K562 (cell line): ENCODE measurements at regions not wholly inside any gene's neighbourhood (a gene's known extent, or its start where the extent isn't known, plus 50 kb on each side); places are given as distances from the start of the nearest gene placed in this dataset.

Source experiments
- ATAC-seq: fragments of 200-7000 bp; cut with Tn5 transposase; 3 replicates; pipeline ENCODE4 v1.9.1; 2020; ENCODE audit warnings: moderate library complexity
- BruUV-seq: library from RNA; stranded (reverse); fragments of 400-500 nt; replicated peaks from 2 replicates; lab custom pipeline; 2021; lab: Mats Ljungman, UMichigan
- CTCF ChIA-PET: fragments of 300-600 bp; formaldehyde crosslinking; extraction: SDS; loops from one replicate; lab custom pipeline; 2021; ENCODE audit warnings: low intra/inter-chr PET ratio; lab: Yijun Ruan, JAX
- POLR2A ChIA-PET: fragments of 300-600, 350-650 bp; sonication (Branson Sonifier 250); formaldehyde crosslinking; extraction: SDS; loops from one replicate; lab custom pipeline; 2021; ENCODE audit warnings: antibody characterized with exemption, inconsistent platforms; lab: Yijun Ruan, JAX
- DNase-seq, 4 experiments: peaks; one replicate each; pipeline versions ENCODE4 v3.0.0 to v3.0.0-alpha.2; 2011 to 2018; ENCODE audit warnings: low spot score in 3 of 4, mixed read lengths in 3 of 4; ENCODE audit errors: extremely low read depth in 1 of 4
- FAIRE-seq: peaks from 2 replicates; lab custom pipeline; 2011; peaks lifted over from hg19 to GRCh38; lab: Jason Lieb, UNC
- H2AFZ ChIP-seq: 2 replicates; pipeline ENCODE4 v1.6.0; 2011; ENCODE audit warnings: low read depth, low read length, control low read depth, inconsistent platforms
- H3K27ac ChIP-seq: fragments of 200-600 bp; 3 replicates; pipeline ENCODE4 v1.8.0; 2011; ENCODE audit warnings: low read depth, mild to moderate bottlenecking, control low read depth, inconsistent platforms, low read length, moderate library complexity, mixed read lengths; ENCODE audit errors: extremely low read depth
- H3K27me3 ChIP-seq, 2 experiments: fragments of 300-600 bp in 1 of 2; 2 replicates in 1 of 2; 3 replicates in 1 of 2; pipeline versions ENCODE4 v1.6.0 to v1.8.0; 2011; ENCODE audit warnings: inconsistent platforms in 2 of 2, low read length in 2 of 2, mild to moderate bottlenecking in 1 of 2, mixed read lengths in 1 of 2, moderate library complexity in 1 of 2; ENCODE audit not compliant: control insufficient read depth in 2 of 2, insufficient read depth in 2 of 2
- H3K36me3 ChIP-seq: fragments of 300-600 bp; 3 replicates; pipeline ENCODE4 v1.8.0; 2011; ENCODE audit warnings: mild to moderate bottlenecking, low read length, inconsistent platforms; ENCODE audit not compliant: control insufficient read depth, insufficient read depth
- H3K4me1 ChIP-seq, 2 experiments: fragments of 200-600 bp in 1 of 2; replicated peaks in 1 of 2; 2 replicates in 1 of 2; 3 replicates in 1 of 2; pipeline versions ENCODE4 v1.5.1 to v1.8.0; 2011; ENCODE audit warnings: inconsistent platforms in 2 of 2, low read length in 2 of 2, mild to moderate bottlenecking in 1 of 2, mixed read lengths in 1 of 2, moderate library complexity in 1 of 2; ENCODE audit not compliant: control insufficient read depth in 2 of 2, insufficient read depth in 2 of 2
- H3K4me2 ChIP-seq: 2 replicates; pipeline ENCODE4 v1.6.1; 2011; ENCODE audit warnings: low read length, control low read depth, inconsistent platforms, mixed read lengths; ENCODE audit not compliant: insufficient read depth
- H3K4me3 ChIP-seq: fragments of 200-600 bp; sonication (generic), shearing (Covaris generic); 2 replicates; pipeline ENCODE4 v1.5.1; 2016; ENCODE audit warnings: control low read depth, inconsistent platforms
- H3K79me2 ChIP-seq: fragments of 200-600 bp; 3 replicates; pipeline ENCODE4 v1.8.0; 2011; ENCODE audit warnings: low read length, inconsistent platforms; ENCODE audit not compliant: control insufficient read depth, insufficient read depth
- H3K9ac ChIP-seq, 2 experiments: 2 replicates each; pipeline versions ENCODE4 v1.6.0 to v1.6.1; 2011; ENCODE audit warnings: low read depth in 2 of 2, low read length in 2 of 2, control low read depth in 1 of 2, inconsistent platforms in 1 of 2, mild to moderate bottlenecking in 1 of 2, mixed read lengths in 1 of 2; ENCODE audit not compliant: insufficient read depth in 1 of 2
- H3K9me1 ChIP-seq: one replicate; pipeline ENCODE4 v1.6.0; 2011; ENCODE audit warnings: inconsistent platforms, mild to moderate bottlenecking, low read length, moderate library complexity; ENCODE audit not compliant: control insufficient read depth, insufficient read depth
- H3K9me3 ChIP-seq: replicated peaks from 2 replicates; pipeline ENCODE4 v1.5.1; 2011; ENCODE audit warnings: low read depth, low read length, inconsistent platforms; ENCODE audit not compliant: control insufficient read depth, insufficient read depth
- H4K20me1 ChIP-seq: replicated peaks from 2 replicates; pipeline ENCODE4 v1.6.1; 2011; ENCODE audit warnings: low read length, inconsistent platforms, mixed read lengths; ENCODE audit not compliant: control insufficient read depth, insufficient read depth
- FOSL1 ChIP-seq: fragments of 200-800 bp; sonication (Bioruptor generic); conservative IDR thresholded peaks from 2 replicates; pipeline ENCODE4 v1.6.1; 2016; ENCODE audit warnings: missing genetic modification characterization, missing compliant biosample characterization
- ILF3 ChIP-seq: fragments of 450-650 bp; IDR thresholded peaks from 2 replicates; pipeline ENCODE4 v1.6.1; 2018; ENCODE audit warnings: antibody characterized with exemption, mild to moderate bottlenecking, moderate library complexity, borderline replicate concordance
- KHSRP ChIP-seq: fragments of 450-650 bp; IDR thresholded peaks from 2 replicates; pipeline ENCODE4 v1.6.1; 2017
- NR2C2 ChIP-seq, 2 experiments: fragments of 200-800 bp in 1 of 2; sonication (Bioruptor generic) in 1 of 2; sonication (generic) in 1 of 2; formaldehyde crosslinking in 1 of 2; IDR thresholded peaks; 2 replicates each; pipeline versions ENCODE4 v1.6.1 to v1.8.0; 2016 to 2022; ENCODE audit warnings: mild to moderate bottlenecking in 1 of 2, missing compliant biosample characterization in 1 of 2, missing genetic modification characterization in 1 of 2, missing genetic modification reagents in 1 of 2
- RREB1 ChIP-seq: fragments of 250-450 bp; sonication (Bioruptor Pico); IDR thresholded peaks from 2 replicates; pipeline ENCODE4 v1.4.0; 2020
- TFE3 ChIP-seq: fragments of 450-650 bp; formaldehyde crosslinking; IDR thresholded peaks from 2 replicates; pipeline ENCODE4 v1.4.0; 2020; ENCODE audit warnings: mild to moderate bottlenecking, mixed read lengths
- ZNF121 ChIP-seq: sonication (generic); formaldehyde crosslinking; conservative IDR thresholded peaks from 2 replicates; pipeline ENCODE4 v1.8.0; 2022; ENCODE audit warnings: missing genetic modification reagents
- ZNF79 ChIP-seq: fragments of 250-450 bp; sonication (Bioruptor Pico); IDR thresholded peaks from 2 replicates; pipeline ENCODE4 v1.4.0; 2020; ENCODE audit warnings: low read depth, mild to moderate bottlenecking, moderate library complexity
- WGBS: fragments of 100-300 bp; shearing (Covaris generic); methylation state at CpG from one replicate; pipeline ENCODE4 v1.1.6; 2016; ENCODE audit warnings: low coverage, mixed read lengths; ENCODE audit not compliant: insufficient coverage; ENCODE audit errors: missing lambda C conversion rate; 5-methylcytosine and 5-hydroxymethylcytosine counted together
- in situ Hi-C: fragments of 300-500 bp; cut with MboI; formaldehyde crosslinking; loops from 4 replicates; pipeline ENCODE4 v1.15.0; 2018; ENCODE audit warnings: inconsistent platforms, mixed read lengths
- intact Hi-C: fragments of 100-400 bp; cut with micrococcal nuclease; formaldehyde crosslinking; loops from 2 replicates; pipeline ENCODE4 v1.14.2; 2022

GRCh38 chr1:229027622-229028182 is 243.2 kb upstream of the RAB4A start:
- no peaks in the 10 kb centered on the region for H3K36me3 ChIP-seq
- WGBS: 1% methylated on average over 8 of the region's 8 CpGs
- H3K27ac ChIP-seq: no peak overlapping the region
- H3K4me2 ChIP-seq: no peak overlapping the region
- DNase-seq: no peak
- peaks cover 8% of the 10 kb centered on the region in 2 experiments; a peak in 4 of 5 replicates for H3K4me1 ChIP-seq
- H2AFZ ChIP-seq: no peak overlapping the region
- no peak overlapping the region for H3K9ac ChIP-seq
- H3K4me3 ChIP-seq: no peak overlapping the region
- in situ Hi-C loops (no loop called here), intact Hi-C loops (no loop called here)
- no peak for TF ChIP-seq ZNF79 (CRISPR knock-in tag)
- no peak for TF ChIP-seq FOSL1 (tag)
- no peaks in the 10 kb centered on the region for H3K9me3 ChIP-seq
- POLR2A ChIA-PET: no interaction called here
- ATAC-seq: no peak
- CTCF ChIA-PET: no interaction called here
- H3K27me3 ChIP-seq: peaks cover 18 to 53% of the 10 kb centered on the region in 2 experiments
- no TSS peak for BruUV-seq
- no peak for FAIRE-seq
- H3K79me2 ChIP-seq: no peaks in the 10 kb centered on the region
- H3K9me1 ChIP-seq: peaks cover 3% of the 10 kb centered on the region
- no peaks in the 10 kb centered on the region for H4K20me1 ChIP-seq

- intact Hi-C loops (no loop called here), in situ Hi-C loops (no loop called here)
- H3K9me1 ChIP-seq: peaks cover 3% of the 10 kb centered on the region
- no peaks in the 10 kb centered on the region for H3K79me2 ChIP-seq
- WGBS: 3% methylated on average over 10 of the region's 11 CpGs
- DNase-seq (no peak), ATAC-seq (no peak), FAIRE-seq (no peak)
- H3K36me3 ChIP-seq: no peaks in the 10 kb centered on the region
- H2AFZ ChIP-seq: no peak overlapping the region
- no peaks in the 10 kb centered on the region for H4K20me1 ChIP-seq
- H3K4me1 ChIP-seq: peaks cover 8% of the 10 kb centered on the region in 2 experiments; a peak in 4 of 5 replicates
- H3K9ac ChIP-seq: no peak overlapping the region
- ChIA-PET CTCF (no interaction called here), POLR2A (interaction anchor here (1.5 kb wide), 1 partner anchor 20 kb away, joined by 4 read pairs; no protein-coding TSS in a partner anchor)
- H3K27ac ChIP-seq: no peak overlapping the region
- no TSS peak for BruUV-seq
- no peaks in the 10 kb centered on the region for H3K9me3 ChIP-seq
- peaks cover 21 to 52% of the 10 kb centered on the region in 2 experiments for H3K27me3 ChIP-seq
- no peak overlapping the region for H3K4me3 ChIP-seq
- H3K4me2 ChIP-seq: no peak overlapping the region
- TF ChIP-seq RREB1 (CRISPR knock-in tag) (no peak), ILF3 (no peak), ZNF121 (CRISPR knock-in tag) (no peak), NR2C2 (CRISPR knock-in tag; IDR thresholded peaks at IDR 0.05) (no peak), NR2C2 (tag; IDR thresholded peaks at IDR 0.05) (no peak), TFE3 (CRISPR knock-in tag) (no peak), KHSRP (no peak)
Observed at GRCh38 chr1:229028544-229028943, 242.4 kb upstream of the RAB4A start.
